Parathyroid adenoma (tissue), 2 donors: ENCODE measurements at regions not wholly inside any gene's neighbourhood (a gene's known extent, or its start where the extent isn't known, plus 50 kb on each side); places are given as distances from the start of the nearest gene placed in this dataset.

Experiments used
- H2AFZ ChIP-seq: fragments of 300-600 bp; sonication (generic); one replicate; pipeline ENCODE4 v1.7.0; 2017; ENCODE audit warnings: antibody characterized with exemption, mild to moderate bottlenecking
- H3K27ac ChIP-seq: fragments of 300-600 bp; sonication (generic); one replicate; pipeline ENCODE4 v1.7.0; 2017
- H3K27me3 ChIP-seq: fragments of 300-600 bp; sonication (generic); one replicate; pipeline ENCODE4 v1.7.0; 2017; ENCODE audit warnings: low read length; ENCODE audit not compliant: control insufficient read depth, insufficient read depth
- H3K36me3 ChIP-seq: fragments of 300-600 bp; sonication (generic); one replicate; pipeline ENCODE4 v1.7.0; 2017; ENCODE audit warnings: low read length; ENCODE audit not compliant: control insufficient read depth, insufficient read depth
- H3K4me1 ChIP-seq: fragments of 300-600 bp; sonication (generic); one replicate; pipeline ENCODE4 v1.7.0; 2017; ENCODE audit warnings: control low read depth
- H3K4me2 ChIP-seq: fragments of 300-600 bp; sonication (generic); one replicate; pipeline ENCODE4 v1.7.0; 2017; ENCODE audit warnings: low read length
- H3K4me3 ChIP-seq: fragments of 300-600 bp; sonication (generic); one replicate; pipeline ENCODE4 v1.7.0; 2017; ENCODE audit warnings: low read depth, low read length
- H3K79me2 ChIP-seq: fragments of 300-600 bp; sonication (generic); one replicate; pipeline ENCODE4 v1.7.0; 2017; ENCODE audit warnings: control low read depth
- H3K9ac ChIP-seq: fragments of 300-600 bp; sonication (generic); one replicate; pipeline ENCODE4 v1.7.0; 2017; ENCODE audit warnings: mild to moderate bottlenecking
- H3K9me3 ChIP-seq: fragments of 300-600 bp; sonication (generic); one replicate; pipeline ENCODE4 v1.7.0; 2017; ENCODE audit warnings: low read length; ENCODE audit not compliant: control insufficient read depth
- CTCF ChIP-seq: fragments of 300-600 bp; sonication (generic); IDR thresholded peaks from one replicate; pipeline ENCODE4 v1.7.0; 2017; ENCODE audit warnings: antibody characterized with exemption, mild to moderate bottlenecking
- donor health status: primary hyperparathyroidism.

GRCh38 chr2:45140675-45141074 is 131.4 kb upstream of the SIX2 start:
- H3K79me2 ChIP-seq, result no peaks in the 10 kb centered on the region
- H3K27me3 ChIP-seq, result peaks cover 4% of the 10 kb centered on the region
- H3K4me1 ChIP-seq, result no peaks in the 10 kb centered on the region
- H3K27ac ChIP-seq, result no peak overlapping the region
- H3K9ac ChIP-seq, result no peak overlapping the region
- H3K36me3 ChIP-seq, result no peaks in the 10 kb centered on the region
- H3K4me2 ChIP-seq, result no peak overlapping the region
- no peak overlapping the region for H2AFZ ChIP-seq
- H3K9me3 ChIP-seq, result no peaks in the 10 kb centered on the region
- no peak overlapping the region for H3K4me3 ChIP-seq
- no peak for TF ChIP-seq CTCF

- no peak overlapping the region for H3K4me3 ChIP-seq
- no peak overlapping the region for H3K9ac ChIP-seq
- H3K79me2 ChIP-seq, result no peaks in the 10 kb centered on the region
- no peak overlapping the region for H3K27ac ChIP-seq
- H2AFZ ChIP-seq, result no peak overlapping the region
- TF ChIP-seq CTCF, result no peak
- no peaks in the 10 kb centered on the region for H3K9me3 ChIP-seq
- H3K36me3 ChIP-seq, result no peaks in the 10 kb centered on the region
- no peak overlapping the region for H3K4me2 ChIP-seq
- no peaks in the 10 kb centered on the region for H3K4me1 ChIP-seq
- peaks cover 4% of the 10 kb centered on the region for H3K27me3 ChIP-seq
These were observed 129.7 kb upstream of the SIX2 start for GRCh38 chr2:45138904-45139303.

- TF ChIP-seq CTCF, result no peak
- Histone ChIP-seq H3K9me3 (no peaks in the 10 kb centered on the region), H3K9ac (no peak overlapping the region), H2AFZ (no peak overlapping the region), H3K4me2 (no peak overlapping the region), H3K4me3 (no peak overlapping the region), H3K4me1 (no peaks in the 10 kb centered on the region), H3K27me3 (peaks cover 4% of the 10 kb centered on the region), H3K36me3 (no peaks in the 10 kb centered on the region), H3K27ac (no peak overlapping the region), H3K79me2 (no peaks in the 10 kb centered on the region)
These were observed 128.9 kb upstream of the SIX2 start for GRCh38 chr2:45137966-45138695.

GRCh38 chr2:45134726-45135125 is 125.5 kb upstream of the SIX2 start:
- H3K4me3 ChIP-seq, result no peak overlapping the region
- no peak overlapping the region for H3K9ac ChIP-seq
- no peak overlapping the region for H2AFZ ChIP-seq
- no peak for TF ChIP-seq CTCF
- no peak overlapping the region for H3K4me2 ChIP-seq
- no peak overlapping the region for H3K27ac ChIP-seq
- H3K27me3 ChIP-seq, result peaks cover 2% of the 10 kb centered on the region
- no peaks in the 10 kb centered on the region for H3K9me3 ChIP-seq
- H3K36me3 ChIP-seq, result no peaks in the 10 kb centered on the region
- no peaks in the 10 kb centered on the region for H3K79me2 ChIP-seq
- no peaks in the 10 kb centered on the region for H3K4me1 ChIP-seq

- Histone ChIP-seq H3K4me2 (no peak overlapping the region), H3K4me3 (no peak overlapping the region), H3K27me3 (no peaks in the 10 kb centered on the region), H3K27ac (no peak overlapping the region), H3K9me3 (no peaks in the 10 kb centered on the region), H2AFZ (no peak overlapping the region), H3K9ac (no peak overlapping the region), H3K79me2 (no peaks in the 10 kb centered on the region), H3K4me1 (no peaks in the 10 kb centered on the region), H3K36me3 (no peaks in the 10 kb centered on the region)
- no peak for TF ChIP-seq CTCF
These were observed 124.8 kb upstream of the SIX2 start for GRCh38 chr2:45134014-45134413.
